ENCODE measurements at regions not wholly inside any gene's neighbourhood (a gene's known extent, or its start where the extent isn't known, plus 50 kb on each side); places are given as distances from the start of the nearest gene placed in this dataset.

- no peak for TF ChIP-seq CTCF (IDR thresholded peaks at IDR 0.05; ENCODE audit: low read depth, low read length)
- no peak for TF ChIP-seq EZH2phosphoT487 (IDR thresholded peaks at IDR 0.05; ENCODE audit: low read depth)
These were observed 186.2 kb upstream of the INHBA start for GRCh38 chr7:41889040-41889439.
